A549 (cell line): ENCODE measurements at regions not wholly inside any gene's neighbourhood (a gene's known extent, or its start where the extent isn't known, plus 50 kb on each side); places are given as distances from the start of the nearest gene placed in this dataset.

Experiments used
- ATAC-seq, 2 experiments: fragments of 200-7000 bp in 1 of 2; fragments of >200 bp in 1 of 2; cut with Nextera tagmentation in 1 of 2; cut with Tn5 transposase in 1 of 2; 3 replicates each; pipeline versions ENCODE4 v1.8.0 to v1.9.1; 2018 to 2020; ENCODE audit warnings: mild to moderate bottlenecking in 1 of 2, moderate library complexity in 1 of 2
- CTCF ChIA-PET: fragments of 300-600 bp; sonication (Branson Sonifier 250); formaldehyde crosslinking; extraction: SDS; loops from one replicate; lab custom pipeline; 2021; ENCODE audit warnings: antibody characterized with exemption, inconsistent platforms; lab: Yijun Ruan, JAX
- POLR2A ChIA-PET: fragments of 350-600 bp; formaldehyde crosslinking; extraction: SDS; loops from one replicate; lab custom pipeline; 2021; ENCODE audit warnings: antibody characterized with exemption, inconsistent platforms; lab: Yijun Ruan, JAX
- DNase-seq, 2 experiments: peaks; one replicate each; pipeline versions ENCODE4 v3.0.0 to v3.0.0-alpha.2; 2011 to 2016; ENCODE audit warnings: low read depth in 1 of 2, low spot score in 1 of 2
- FAIRE-seq: peaks from 2 replicates; lab custom pipeline; 2011; peaks lifted over from hg19 to GRCh38; lab: Jason Lieb, UNC
- H3K27ac ChIP-seq, 2 experiments: fragments of >200 bp; sonication (Bioruptor Twin); formaldehyde crosslinking; 3 replicates each; pipeline ENCODE4 v1.5.1; 2016 to 2017
- H3K4me1 ChIP-seq: fragments of >200 bp; sonication (Bioruptor Twin); formaldehyde crosslinking; 3 replicates; pipeline ENCODE4 v1.6.1; 2016
- H3K4me2 ChIP-seq: fragments of >200 bp; sonication (Bioruptor Twin); formaldehyde crosslinking; 3 replicates; pipeline ENCODE4 v1.6.1; 2016
- H3K4me3 ChIP-seq: fragments of >200 bp; sonication (Bioruptor Twin); formaldehyde crosslinking; 3 replicates; pipeline ENCODE4 v1.5.1; 2016
- H3K9me3 ChIP-seq: fragments of >200 bp; sonication (Bioruptor Twin); formaldehyde crosslinking; 3 replicates; pipeline ENCODE4 v1.6.1; 2016
- BHLHE40 ChIP-seq: IDR thresholded peaks from 2 replicates; pipeline ENCODE4 v1.6.1; 2012; ENCODE audit warnings: low read depth, low read length, inconsistent platforms
- CBX8 ChIP-seq: fragments of 200-600 bp; sonication (generic); IDR thresholded peaks from 2 replicates; pipeline ENCODE4 v1.6.1; 2016
- CHD2 ChIP-seq: fragments of 150-350 bp; IDR thresholded peaks from 2 replicates; pipeline ENCODE4 v1.6.1; 2014; ENCODE audit warnings: low read length; ENCODE audit not compliant: partially characterized antibody
- EHMT2 ChIP-seq: fragments of 200-600 bp; sonication (generic); IDR thresholded peaks from 2 replicates; pipeline ENCODE4 v1.6.1; 2016; ENCODE audit warnings: antibody characterized with exemption, low read depth, mild to moderate bottlenecking, moderate library complexity
- FOXS1 ChIP-seq: fragments of 250-450 bp; sonication (Bioruptor Pico); IDR thresholded peaks from 2 replicates; pipeline ENCODE4 v1.5.0; 2020; ENCODE audit warnings: mild to moderate bottlenecking, moderate library complexity
- HMGXB4 ChIP-seq: fragments of 250-450 bp; sonication (Bioruptor Pico); IDR thresholded peaks from 2 replicates; pipeline ENCODE4 v1.5.0; 2021; ENCODE audit warnings: mild to moderate bottlenecking, moderate library complexity, borderline replicate concordance
- HOXA7 ChIP-seq: fragments of 250-450 bp; sonication (Bioruptor Pico); IDR thresholded peaks from 2 replicates; pipeline ENCODE4 v1.5.0; 2020; ENCODE audit warnings: mild to moderate bottlenecking, moderate library complexity
- HOXB5 ChIP-seq: fragments of 250-450 bp; sonication (Bioruptor Pico); IDR thresholded peaks from 2 replicates; pipeline ENCODE4 v1.5.0; 2020; ENCODE audit warnings: mild to moderate bottlenecking, moderate library complexity
- JUN ChIP-seq, 2 experiments: fragments of >200 bp; sonication (Bioruptor Twin); formaldehyde crosslinking; IDR thresholded peaks; 2 replicates in 1 of 2; 3 replicates in 1 of 2; pipeline ENCODE4 v1.6.1; 2016 to 2017
- JUNB ChIP-seq: fragments of >200 bp; sonication (Bioruptor Twin); formaldehyde crosslinking; IDR thresholded peaks from 2 replicates; pipeline ENCODE4 v1.6.1; 2016
- MYC ChIP-seq: IDR thresholded peaks from 2 replicates; pipeline ENCODE4 v1.6.1; 2012; ENCODE audit warnings: mild to moderate bottlenecking, inconsistent platforms, low read length, improper control_type of control experiment, borderline replicate concordance
- NFE2L2 ChIP-seq: fragments of 150-350 bp; conservative IDR thresholded peaks from 2 replicates; pipeline ENCODE4 v1.6.1; 2014; ENCODE audit warnings: low read length
- PHF8 ChIP-seq: fragments of 200-600 bp; sonication (generic); IDR thresholded peaks from 2 replicates; pipeline ENCODE4 v1.6.1; 2016; ENCODE audit warnings: low read depth, mild to moderate bottlenecking, antibody characterized with exemption, moderate library complexity, borderline replicate concordance
- RARB ChIP-seq: fragments of 250-450 bp; sonication (Bioruptor Pico); IDR thresholded peaks from 2 replicates; pipeline ENCODE4 v1.8.0; 2021; ENCODE audit warnings: mild to moderate bottlenecking, moderate library complexity
- RFX5 ChIP-seq: fragments of 450-650 bp; IDR thresholded peaks from 2 replicates; pipeline ENCODE4 v1.7.1; 2014; ENCODE audit warnings: antibody characterized with exemption, mild to moderate bottlenecking, moderate library complexity
- SMC3 ChIP-seq: fragments of >200 bp; sonication (Bioruptor Twin); formaldehyde crosslinking; IDR thresholded peaks from 3 replicates; pipeline ENCODE4 v1.6.1; 2018; ENCODE audit warnings: inconsistent platforms
- SREBF2 ChIP-seq: fragments of 450-650 bp; IDR thresholded peaks from 2 replicates; pipeline ENCODE4 v1.6.1; 2014; ENCODE audit warnings: mild to moderate bottlenecking, moderate library complexity
- TFCP2L1 ChIP-seq: fragments of 250-450 bp; sonication (Bioruptor Pico); IDR thresholded peaks from 2 replicates; pipeline ENCODE4 v1.5.0; 2021; ENCODE audit warnings: mild to moderate bottlenecking
- TP53 ChIP-seq: fragments of 250-450 bp; sonication (Bioruptor Pico); IDR thresholded peaks from 2 replicates; pipeline ENCODE4 v1.5.0; 2021; ENCODE audit warnings: mild to moderate bottlenecking, moderate library complexity
- USF2 ChIP-seq: fragments of 450-650 bp; IDR thresholded peaks from 2 replicates; pipeline ENCODE4 v1.6.1; 2014; ENCODE audit warnings: antibody characterized with exemption
- ZC3H11A ChIP-seq: fragments of 450-650 bp; IDR thresholded peaks from 2 replicates; pipeline ENCODE4 v1.6.1; 2014; ENCODE audit warnings: antibody characterized with exemption, mild to moderate bottlenecking
- WGBS: methylation state at CpG from one replicate; pipeline ENCODE4 v1.1.6; 2017; ENCODE audit errors: missing lambda C conversion rate; 5-methylcytosine and 5-hydroxymethylcytosine counted together
- TF ChIP-seq, protein P1 (sequence below): fragments of 200-600 bp; sonication (generic); IDR thresholded peaks from 2 replicates; pipeline ENCODE4 v1.6.1; 2016; ENCODE audit warnings: antibody characterized with exemption, mild to moderate bottlenecking, moderate library complexity
- TF ChIP-seq, protein P2 (sequence below): fragments of 150-350 bp; IDR thresholded peaks from 2 replicates; pipeline ENCODE4 v1.6.1; 2014; ENCODE audit warnings: low read depth, mild to moderate bottlenecking, low read length

- Histone ChIP-seq H3K4me1 (no peaks in the 10 kb centered on the region), H3K4me2 (no peak overlapping the region), H3K27ac (no peak overlapping the region), H3K4me3 (no peak overlapping the region), H3K9me3 (no peaks in the 10 kb centered on the region)
- no peak for DNase-seq
- WGBS = 15% methylated on average over 4 of the region's 4 CpGs
- CTCF ChIA-PET = no interaction called here
- no peak for ATAC-seq
- TF ChIP-seq JUN (IDR thresholded peaks at IDR 0.05) (no peak), FOXS1 (CRISPR knock-in tag) (no peak), TFCP2L1 (no peak), CHD2 (no peak)
- no peak for FAIRE-seq
- POLR2A ChIA-PET = no interaction called here
Observed at GRCh38 chr4:20046179-20046578, 205.5 kb upstream of the SLIT2 start.

GRCh38 chr4:20044966-20045365 is 206.7 kb upstream of the SLIT2 start:
- 6% methylated on average over 3 of the region's 3 CpGs for WGBS
- no peak for FAIRE-seq

DNA sequence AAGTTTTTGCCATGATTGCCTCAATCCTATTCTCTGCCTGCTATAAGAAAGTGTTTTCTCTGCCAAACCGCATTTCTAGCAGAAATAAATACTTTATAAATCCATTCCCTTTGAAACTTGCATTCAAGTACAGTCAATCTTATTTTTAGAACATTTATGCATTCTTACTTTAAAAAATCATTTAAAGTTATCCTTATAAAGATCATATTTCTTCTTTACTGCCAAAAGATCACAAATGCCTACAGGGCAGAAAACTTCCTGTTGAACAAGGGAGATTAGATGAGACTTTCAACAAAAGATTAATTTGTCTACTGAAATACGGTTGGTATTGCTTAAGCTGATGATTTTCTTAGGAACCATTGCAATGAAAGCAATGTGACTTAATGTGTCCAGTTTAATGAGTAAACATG is 207.2 kb upstream of the SLIT2 start:
- FAIRE-seq = no peak
- no peaks in the 10 kb centered on the region for H3K4me1 ChIP-seq
- ChIA-PET POLR2A (no interaction called here), CTCF (no interaction called here)
- DNase-seq = no peak
- no peak overlapping the region for H3K4me3 ChIP-seq
- no peak for TF ChIP-seq CBX8
- TF ChIP-seq USF2 = no peak
- no peak for TF ChIP-seq SREBF2
- TF ChIP-seq JUN (IDR thresholded peaks at IDR 0.05) = no peak
- 0% methylated on average over 2 of the region's 2 CpGs for WGBS
- H3K27ac ChIP-seq = no peak overlapping the region
- H3K9me3 ChIP-seq = no peaks in the 10 kb centered on the region
- ATAC-seq = no peak
- no peak overlapping the region for H3K4me2 ChIP-seq

More at GRCh38 chr4:20044966-20045365, 206.7 kb upstream of the SLIT2 start:
- H3K4me1 ChIP-seq = no peaks in the 10 kb centered on the region
- ChIA-PET CTCF (no interaction called here), POLR2A (no interaction called here)
- ATAC-seq = no peak
- DNase-seq = no peak
- no peak overlapping the region for H3K4me2 ChIP-seq
- H3K4me3 ChIP-seq = no peak overlapping the region
- TF ChIP-seq EHMT2 (no peak), HMGXB4 (no peak), TP53 (CRISPR knock-in tag) (no peak), NFE2L2 (no peak), JUNB (no peak), HOXB5 (CRISPR knock-in tag) (no peak), RARB (CRISPR knock-in tag) (no peak), PHF8 (no peak), RFX5 (no peak), MYC (no peak), HOXA7 (CRISPR knock-in tag) (no peak), SREBF2 (no peak), SMC3 (no peak), BHLHE40 (no peak), ZC3H11A (no peak)
- TF ChIP-seq, protein P1, sequence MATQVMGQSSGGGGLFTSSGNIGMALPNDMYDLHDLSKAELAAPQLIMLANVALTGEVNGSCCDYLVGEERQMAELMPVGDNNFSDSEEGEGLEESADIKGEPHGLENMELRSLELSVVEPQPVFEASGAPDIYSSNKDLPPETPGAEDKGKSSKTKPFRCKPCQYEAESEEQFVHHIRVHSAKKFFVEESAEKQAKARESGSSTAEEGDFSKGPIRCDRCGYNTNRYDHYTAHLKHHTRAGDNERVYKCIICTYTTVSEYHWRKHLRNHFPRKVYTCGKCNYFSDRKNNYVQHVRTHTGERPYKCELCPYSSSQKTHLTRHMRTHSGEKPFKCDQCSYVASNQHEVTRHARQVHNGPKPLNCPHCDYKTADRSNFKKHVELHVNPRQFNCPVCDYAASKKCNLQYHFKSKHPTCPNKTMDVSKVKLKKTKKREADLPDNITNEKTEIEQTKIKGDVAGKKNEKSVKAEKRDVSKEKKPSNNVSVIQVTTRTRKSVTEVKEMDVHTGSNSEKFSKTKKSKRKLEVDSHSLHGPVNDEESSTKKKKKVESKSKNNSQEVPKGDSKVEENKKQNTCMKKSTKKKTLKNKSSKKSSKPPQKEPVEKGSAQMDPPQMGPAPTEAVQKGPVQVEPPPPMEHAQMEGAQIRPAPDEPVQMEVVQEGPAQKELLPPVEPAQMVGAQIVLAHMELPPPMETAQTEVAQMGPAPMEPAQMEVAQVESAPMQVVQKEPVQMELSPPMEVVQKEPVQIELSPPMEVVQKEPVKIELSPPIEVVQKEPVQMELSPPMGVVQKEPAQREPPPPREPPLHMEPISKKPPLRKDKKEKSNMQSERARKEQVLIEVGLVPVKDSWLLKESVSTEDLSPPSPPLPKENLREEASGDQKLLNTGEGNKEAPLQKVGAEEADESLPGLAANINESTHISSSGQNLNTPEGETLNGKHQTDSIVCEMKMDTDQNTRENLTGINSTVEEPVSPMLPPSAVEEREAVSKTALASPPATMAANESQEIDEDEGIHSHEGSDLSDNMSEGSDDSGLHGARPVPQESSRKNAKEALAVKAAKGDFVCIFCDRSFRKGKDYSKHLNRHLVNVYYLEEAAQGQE = no peak
- TF ChIP-seq, protein P2, sequence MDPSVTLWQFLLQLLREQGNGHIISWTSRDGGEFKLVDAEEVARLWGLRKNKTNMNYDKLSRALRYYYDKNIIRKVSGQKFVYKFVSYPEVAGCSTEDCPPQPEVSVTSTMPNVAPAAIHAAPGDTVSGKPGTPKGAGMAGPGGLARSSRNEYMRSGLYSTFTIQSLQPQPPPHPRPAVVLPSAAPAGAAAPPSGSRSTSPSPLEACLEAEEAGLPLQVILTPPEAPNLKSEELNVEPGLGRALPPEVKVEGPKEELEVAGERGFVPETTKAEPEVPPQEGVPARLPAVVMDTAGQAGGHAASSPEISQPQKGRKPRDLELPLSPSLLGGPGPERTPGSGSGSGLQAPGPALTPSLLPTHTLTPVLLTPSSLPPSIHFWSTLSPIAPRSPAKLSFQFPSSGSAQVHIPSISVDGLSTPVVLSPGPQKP = no peak
- H3K9me3 ChIP-seq = no peaks in the 10 kb centered on the region
- no peak overlapping the region for H3K27ac ChIP-seq
